Activated CD4-positive, alpha-beta T cell treated with anti-CD3 and anti-CD28 coated beads, Interleukin-2, amount 10 ng/mL, durations not matched to agents 24 days and 14 days (primary cell): ENCODE measurements at regions not wholly inside any gene's neighbourhood (a gene's known extent, or its start where the extent isn't known, plus 50 kb on each side); places are given as distances from the start of the nearest gene placed in this dataset.

Source experiments
- DNase-seq: peaks from one replicate; pipeline ENCODE4 v3.0.0; 2022
- H3K27ac Mint-ChIP-seq: one replicate; pipeline ENCODE4 v1.8.0; 2022; ENCODE audit warnings: mild to moderate bottlenecking, mixed read lengths
- H3K27me3 Mint-ChIP-seq: one replicate; pipeline ENCODE4 v1.8.0; 2022; ENCODE audit warnings: mixed read lengths
- H3K36me3 Mint-ChIP-seq: one replicate; pipeline ENCODE4 v1.8.0; 2022; ENCODE audit warnings: low read depth, mild to moderate bottlenecking, mixed read lengths
- H3K4me1 Mint-ChIP-seq: one replicate; pipeline ENCODE4 v1.8.0; 2021; ENCODE audit warnings: mixed read lengths
- H3K4me3 Mint-ChIP-seq: one replicate; pipeline ENCODE4 v1.8.0; 2022; ENCODE audit warnings: mild to moderate bottlenecking, moderate library complexity, mixed read lengths
- H3K9me3 Mint-ChIP-seq: one replicate; pipeline ENCODE4 v1.8.0; 2021; ENCODE audit warnings: mixed read lengths
- intact Hi-C: fragments of 100-400 bp; cut with micrococcal nuclease; formaldehyde crosslinking; loops from one replicate; pipeline ENCODE4 v1.15.1; 2023

DNA sequence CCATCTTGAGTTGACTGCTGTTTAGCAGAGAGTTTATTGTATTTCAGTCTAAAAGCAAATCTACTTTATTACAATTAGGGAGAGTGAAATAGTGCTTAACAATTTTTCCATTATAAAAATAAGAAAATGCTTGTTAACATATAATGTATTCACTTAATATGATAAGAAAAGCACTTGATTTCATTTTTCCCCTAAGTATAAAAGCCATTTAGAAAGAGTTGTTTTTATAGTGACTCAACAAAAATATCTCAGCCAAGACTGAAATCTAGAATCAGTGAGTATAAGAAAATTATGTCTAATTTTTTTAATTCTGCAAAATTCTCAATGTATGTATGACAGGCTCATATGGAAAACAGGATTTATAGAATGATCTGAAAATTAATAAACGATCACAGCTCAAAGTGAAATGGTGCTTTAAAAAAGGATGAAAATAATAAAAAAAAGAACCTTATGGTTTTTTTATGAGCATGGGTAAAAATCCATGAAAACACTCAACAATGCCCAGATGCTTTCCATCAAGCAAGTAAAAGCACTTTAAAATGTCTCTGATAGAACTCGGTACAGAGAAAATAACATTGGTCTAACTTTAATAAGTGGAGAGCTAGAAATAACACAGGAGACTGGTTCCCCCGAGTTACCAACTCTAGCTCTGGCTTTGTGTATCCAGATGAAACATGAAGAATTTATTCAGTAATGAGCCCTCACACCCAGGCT, 1057.8 kb upstream of the WWC1 start:
- Mint-ChIP-seq H3K36me3 (no peaks in the 10 kb centered on the region), H3K27me3 (no peaks in the 10 kb centered on the region), H3K9me3 (peaks cover 12% of the 10 kb centered on the region), H3K4me3 (no peak overlapping the region), H3K4me1 (no peaks in the 10 kb centered on the region), H3K27ac (no peak overlapping the region)
- no peak for DNase-seq
- intact Hi-C loops: no loop called here

DNA sequence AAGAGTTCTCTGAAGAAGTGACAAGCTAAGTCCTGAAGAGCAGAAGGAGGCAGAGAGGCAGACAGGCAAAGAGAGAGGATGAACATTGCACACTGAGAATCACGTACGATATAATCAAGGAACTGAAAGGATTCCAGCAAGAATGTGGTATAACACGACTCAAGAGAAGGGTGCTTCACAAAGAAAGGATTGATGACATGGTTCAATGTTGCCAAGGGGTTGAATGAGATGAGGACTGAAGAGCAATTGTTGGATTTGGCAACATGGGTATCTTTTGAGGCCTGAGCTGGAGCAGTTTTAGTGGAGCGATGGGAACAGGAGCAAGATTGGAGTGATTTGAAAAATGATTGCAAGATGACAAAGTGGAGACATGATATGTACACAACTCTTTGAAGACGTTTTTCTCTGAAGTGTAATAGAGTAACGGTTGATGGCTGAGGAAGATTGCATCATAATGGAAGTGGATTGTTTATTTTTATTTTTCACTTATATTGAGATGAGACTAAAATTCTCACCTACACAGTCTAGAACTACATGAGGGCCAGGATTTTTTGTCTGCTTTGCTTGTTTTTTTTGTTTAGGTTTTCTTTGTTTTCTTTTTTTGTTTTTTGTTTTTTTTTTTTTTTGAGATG, 1049.9 kb upstream of the WWC1 start:
- DNase-seq: no peak
- no peak overlapping the region for H3K27ac Mint-ChIP-seq
- H3K4me3 Mint-ChIP-seq: no peak overlapping the region
- H3K27me3 Mint-ChIP-seq: no peaks in the 10 kb centered on the region
- H3K9me3 Mint-ChIP-seq: peaks cover 10% of the 10 kb centered on the region
- no peaks in the 10 kb centered on the region for H3K4me1 Mint-ChIP-seq
- H3K36me3 Mint-ChIP-seq: no peaks in the 10 kb centered on the region
- intact Hi-C loops: no loop called here

DNA sequence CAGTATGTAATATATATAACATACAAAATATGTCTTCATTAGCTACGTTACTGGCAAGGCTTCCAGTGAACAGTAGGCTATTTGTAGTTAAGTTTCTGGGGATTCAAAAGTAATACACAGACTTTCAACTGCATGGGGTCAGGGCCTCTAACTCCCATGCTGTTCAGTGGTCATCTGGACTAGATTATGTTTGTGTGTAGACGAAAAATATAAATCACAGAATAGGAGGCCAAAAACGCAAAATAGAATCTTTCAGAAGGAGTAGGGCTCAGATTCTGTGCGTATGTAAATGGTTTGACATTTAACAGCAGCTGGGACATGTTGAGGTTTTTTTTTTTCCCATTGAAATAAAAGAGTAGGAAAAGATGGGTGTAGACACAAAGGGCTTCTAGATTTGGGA, 1048.7 kb upstream of the WWC1 start:
- Mint-ChIP-seq H3K9me3 (peaks cover 10% of the 10 kb centered on the region), H3K27ac (no peak overlapping the region), H3K27me3 (no peaks in the 10 kb centered on the region), H3K4me1 (no peaks in the 10 kb centered on the region), H3K36me3 (no peaks in the 10 kb centered on the region), H3K4me3 (no peak overlapping the region)
- intact Hi-C loops: no loop called here
- DNase-seq: no peak

DNA sequence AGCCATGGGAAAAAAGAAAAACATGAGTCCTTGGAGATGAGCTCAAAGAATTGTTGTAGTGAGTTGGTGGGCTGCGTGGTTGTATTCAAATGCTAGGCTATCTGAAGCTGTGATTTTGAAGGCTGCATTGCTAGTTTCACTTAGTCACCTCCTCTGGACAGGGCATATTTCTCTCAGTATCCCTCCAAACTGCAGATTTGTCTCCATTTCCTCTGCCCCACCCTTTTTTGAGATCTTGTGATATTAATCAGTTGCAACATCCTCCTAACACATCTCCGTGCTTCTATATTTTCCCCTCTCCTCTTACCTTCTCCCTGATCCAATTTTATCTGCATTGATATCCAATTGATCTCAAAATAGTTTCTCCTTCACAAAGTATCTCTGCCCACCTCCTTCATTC, 1048.0 kb upstream of the WWC1 start:
- Mint-ChIP-seq H3K27me3 (no peaks in the 10 kb centered on the region), H3K9me3 (peaks cover 10% of the 10 kb centered on the region), H3K36me3 (no peaks in the 10 kb centered on the region), H3K4me3 (no peak overlapping the region), H3K27ac (no peak overlapping the region), H3K4me1 (no peaks in the 10 kb centered on the region)
- DNase-seq: no peak
- intact Hi-C loops: no loop called here

DNA sequence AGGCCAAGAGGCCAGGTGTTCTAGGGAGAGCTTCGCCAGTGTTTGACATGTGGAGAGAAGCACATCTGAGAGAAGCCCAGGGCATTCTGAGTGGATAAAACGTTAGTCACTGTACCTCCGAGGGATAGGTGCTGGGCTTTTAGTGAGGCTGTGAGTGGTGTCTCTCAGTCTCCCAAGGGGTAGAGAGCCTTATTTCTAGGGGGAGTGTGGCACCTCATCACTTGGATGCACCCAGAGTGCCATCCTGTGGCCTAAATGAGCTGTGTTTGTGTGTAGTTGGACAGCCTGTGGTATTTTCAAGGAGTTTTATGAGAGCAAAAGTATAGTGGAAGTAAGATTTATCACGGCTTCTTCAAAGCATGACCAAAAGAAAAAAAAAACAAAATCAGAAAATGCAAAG, 1046.9 kb upstream of the WWC1 start:
- H3K9me3 Mint-ChIP-seq: peaks cover 10% of the 10 kb centered on the region
- H3K4me1 Mint-ChIP-seq: no peaks in the 10 kb centered on the region
- H3K4me3 Mint-ChIP-seq: no peak overlapping the region
- intact Hi-C loops: no loop called here
- no peaks in the 10 kb centered on the region for H3K27me3 Mint-ChIP-seq
- H3K36me3 Mint-ChIP-seq: no peaks in the 10 kb centered on the region
- H3K27ac Mint-ChIP-seq: no peak overlapping the region
- DNase-seq: no peak

DNA sequence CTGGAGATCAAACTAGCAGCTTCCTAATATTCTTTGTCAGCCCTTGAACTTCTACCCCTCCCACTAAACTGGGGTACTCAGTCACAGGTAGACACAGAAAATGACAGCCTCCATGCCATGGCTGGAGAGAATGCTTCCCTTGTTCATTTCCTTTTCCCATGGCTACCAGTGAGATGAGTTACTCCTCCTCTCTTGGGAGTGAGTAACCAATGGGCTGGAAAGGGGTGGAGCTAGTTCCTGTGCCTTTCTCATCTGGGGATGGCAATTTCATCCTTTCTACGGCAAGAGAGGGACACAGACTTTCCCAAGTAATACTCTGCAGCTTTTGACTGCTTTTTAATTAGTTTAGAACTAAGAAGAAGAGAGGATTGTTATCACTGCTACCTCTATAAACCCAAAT, 1045.6 kb upstream of the WWC1 start:
- Mint-ChIP-seq H3K27me3 (no peaks in the 10 kb centered on the region), H3K4me1 (no peaks in the 10 kb centered on the region), H3K36me3 (no peaks in the 10 kb centered on the region), H3K9me3 (peaks cover 10% of the 10 kb centered on the region), H3K27ac (no peak overlapping the region), H3K4me3 (no peak overlapping the region)
- no peak for DNase-seq
- intact Hi-C loops: no loop called here

DNA sequence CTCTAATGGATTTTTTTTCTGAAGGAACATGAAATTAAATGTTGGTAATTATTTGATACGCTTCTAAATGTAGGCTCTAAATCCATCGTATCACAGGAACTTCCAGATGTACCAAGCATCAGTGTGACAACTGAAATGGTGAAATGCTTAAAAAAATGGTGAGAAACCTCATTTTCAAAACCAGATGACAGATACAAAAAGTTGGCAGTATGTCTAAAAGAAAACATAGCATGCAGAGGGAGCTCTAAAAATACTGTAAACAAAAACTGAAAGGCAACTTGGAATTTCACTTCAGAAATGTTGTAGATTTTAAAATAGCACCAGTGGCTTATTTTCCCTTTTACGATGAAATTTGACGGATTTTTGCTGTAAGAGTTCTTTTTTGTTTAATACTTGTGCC, 1043.6 kb upstream of the WWC1 start:
- Mint-ChIP-seq H3K9me3 (peaks cover 5% of the 10 kb centered on the region), H3K36me3 (no peaks in the 10 kb centered on the region), H3K4me1 (no peaks in the 10 kb centered on the region), H3K27ac (no peak overlapping the region), H3K27me3 (no peaks in the 10 kb centered on the region), H3K4me3 (no peak overlapping the region)
- DNase-seq: no peak
- intact Hi-C loops: no loop called here

DNA sequence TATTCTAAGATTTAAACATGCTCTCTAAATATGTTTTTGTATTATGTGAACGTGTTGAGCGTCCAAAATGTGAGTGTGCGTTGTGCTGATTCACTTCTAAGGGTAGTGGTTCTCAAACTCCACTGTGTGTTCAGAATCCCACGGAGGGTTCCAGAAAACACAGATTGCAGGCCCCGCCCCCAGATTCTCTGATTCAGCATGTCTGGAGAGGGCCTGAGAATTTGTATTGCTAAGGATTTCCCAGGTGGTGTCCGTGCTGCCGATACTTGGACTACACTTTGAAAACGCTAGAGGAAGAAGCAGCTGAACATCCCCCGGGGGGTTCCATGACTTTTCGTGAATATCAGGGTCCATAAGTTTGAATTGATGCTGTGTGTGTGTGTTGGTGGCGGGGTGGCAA, 1043.2 kb upstream of the WWC1 start:
- intact Hi-C loops: no loop called here
- Mint-ChIP-seq H3K9me3 (peaks cover under 1% of the 10 kb centered on the region), H3K27ac (no peak overlapping the region), H3K36me3 (no peaks in the 10 kb centered on the region), H3K27me3 (no peaks in the 10 kb centered on the region), H3K4me3 (no peak overlapping the region), H3K4me1 (no peaks in the 10 kb centered on the region)
- no peak for DNase-seq

DNA sequence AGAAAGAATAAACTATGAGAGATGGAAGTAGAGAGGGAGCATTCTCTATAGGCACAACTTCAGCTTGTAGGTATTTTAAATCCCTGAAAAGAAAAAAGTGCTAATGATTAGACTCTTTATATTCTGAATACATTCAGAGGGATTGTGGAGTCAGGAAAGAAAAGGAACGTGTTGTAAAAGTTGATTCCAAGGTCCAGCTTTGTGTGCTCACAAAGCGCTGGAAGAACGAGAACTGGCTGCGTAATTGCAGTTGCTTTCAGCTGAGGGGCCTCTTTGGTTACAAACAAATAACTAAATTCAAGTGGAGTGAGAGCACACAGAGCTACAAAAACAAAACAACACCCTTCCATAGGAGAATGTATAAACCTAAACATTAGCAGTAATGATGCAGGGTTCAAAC, 1040.4 kb upstream of the WWC1 start:
- Mint-ChIP-seq H3K27ac (no peak overlapping the region), H3K4me1 (no peaks in the 10 kb centered on the region)

DNA sequence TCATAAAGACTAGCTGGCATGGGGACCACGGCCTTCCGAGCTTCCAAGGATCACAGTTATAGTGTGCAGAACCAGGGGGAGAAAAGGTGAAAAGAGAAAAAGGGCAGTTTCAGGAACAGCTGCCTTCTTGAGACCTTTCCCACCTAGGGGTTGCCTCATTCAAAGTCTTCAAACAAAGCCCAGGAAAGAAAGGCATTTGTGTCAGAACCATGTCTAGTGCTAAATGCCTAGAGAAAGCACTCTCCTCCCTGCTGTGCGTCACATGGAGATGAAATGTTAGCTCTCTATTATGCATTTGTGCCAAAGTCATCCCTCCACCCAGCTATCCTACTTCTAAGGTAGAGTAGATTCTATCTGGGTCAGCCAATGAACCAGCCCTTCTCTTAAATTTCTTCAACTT, 1037.3 kb upstream of the WWC1 start:
- H3K4me1 Mint-ChIP-seq: no peaks in the 10 kb centered on the region
- H3K4me3 Mint-ChIP-seq: no peak overlapping the region
- no peak for DNase-seq
- no peak overlapping the region for H3K27ac Mint-ChIP-seq
- H3K9me3 Mint-ChIP-seq: peaks cover 4% of the 10 kb centered on the region
- no peaks in the 10 kb centered on the region for H3K27me3 Mint-ChIP-seq
- intact Hi-C loops: no loop called here
- no peaks in the 10 kb centered on the region for H3K36me3 Mint-ChIP-seq

More for the DNA sequence above, 1040.4 kb upstream of the WWC1 start:
- Mint-ChIP-seq H3K9me3 (peaks cover 4% of the 10 kb centered on the region), H3K4me3 (no peak overlapping the region), H3K27me3 (no peaks in the 10 kb centered on the region), H3K36me3 (no peaks in the 10 kb centered on the region)
- DNase-seq: no peak
- intact Hi-C loops: no loop called here

DNA sequence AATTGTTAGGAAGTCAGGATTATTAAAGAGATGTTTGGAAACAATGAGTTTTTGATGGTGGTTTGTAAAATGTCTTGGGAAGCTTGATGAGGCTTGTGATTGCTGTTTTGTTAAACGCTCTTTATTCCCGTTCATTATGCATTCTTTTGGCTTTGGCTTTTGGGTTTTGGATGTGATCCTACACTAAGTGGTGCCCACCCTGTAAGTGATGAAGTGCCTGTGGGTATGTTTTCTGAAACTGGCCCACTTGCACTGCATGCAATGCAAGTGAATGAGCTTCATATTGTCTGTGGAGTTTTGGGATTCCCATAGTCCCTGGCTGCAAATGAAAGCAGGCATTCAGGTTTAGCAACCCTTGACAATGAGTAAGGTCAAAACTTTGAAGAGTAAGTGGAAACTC, 1035.5 kb upstream of the WWC1 start:
- Mint-ChIP-seq H3K9me3 (peaks cover 4% of the 10 kb centered on the region), H3K36me3 (no peaks in the 10 kb centered on the region), H3K4me3 (no peak overlapping the region), H3K27ac (no peak overlapping the region), H3K4me1 (no peaks in the 10 kb centered on the region), H3K27me3 (no peaks in the 10 kb centered on the region)
- DNase-seq: no peak
- intact Hi-C loops: no loop called here

DNA sequence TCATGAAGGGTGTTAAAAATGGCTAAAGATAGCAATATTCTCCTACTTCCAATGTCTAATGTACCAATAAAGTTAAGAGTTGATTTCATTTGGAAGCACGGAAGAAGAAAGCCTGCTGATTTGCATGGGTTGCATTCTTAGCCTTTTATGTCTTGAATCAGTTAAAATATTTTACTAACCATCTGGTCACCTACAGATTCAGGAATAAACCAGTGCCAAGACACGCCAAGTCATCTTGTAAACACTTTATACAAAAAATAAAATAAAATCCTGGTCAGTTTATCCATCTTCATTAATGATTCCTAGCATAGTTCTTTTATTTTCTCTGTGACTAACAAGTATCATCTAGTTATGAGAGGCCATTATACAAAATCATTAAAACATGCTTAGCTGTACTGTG, 1031.6 kb upstream of the WWC1 start:
- H3K36me3 Mint-ChIP-seq: no peaks in the 10 kb centered on the region
- intact Hi-C loops: no loop called here
- no peaks in the 10 kb centered on the region for H3K27me3 Mint-ChIP-seq
- H3K9me3 Mint-ChIP-seq: peaks cover 3% of the 10 kb centered on the region
- DNase-seq: no peak
- no peak overlapping the region for H3K27ac Mint-ChIP-seq
- no peaks in the 10 kb centered on the region for H3K4me1 Mint-ChIP-seq
- no peak overlapping the region for H3K4me3 Mint-ChIP-seq

DNA sequence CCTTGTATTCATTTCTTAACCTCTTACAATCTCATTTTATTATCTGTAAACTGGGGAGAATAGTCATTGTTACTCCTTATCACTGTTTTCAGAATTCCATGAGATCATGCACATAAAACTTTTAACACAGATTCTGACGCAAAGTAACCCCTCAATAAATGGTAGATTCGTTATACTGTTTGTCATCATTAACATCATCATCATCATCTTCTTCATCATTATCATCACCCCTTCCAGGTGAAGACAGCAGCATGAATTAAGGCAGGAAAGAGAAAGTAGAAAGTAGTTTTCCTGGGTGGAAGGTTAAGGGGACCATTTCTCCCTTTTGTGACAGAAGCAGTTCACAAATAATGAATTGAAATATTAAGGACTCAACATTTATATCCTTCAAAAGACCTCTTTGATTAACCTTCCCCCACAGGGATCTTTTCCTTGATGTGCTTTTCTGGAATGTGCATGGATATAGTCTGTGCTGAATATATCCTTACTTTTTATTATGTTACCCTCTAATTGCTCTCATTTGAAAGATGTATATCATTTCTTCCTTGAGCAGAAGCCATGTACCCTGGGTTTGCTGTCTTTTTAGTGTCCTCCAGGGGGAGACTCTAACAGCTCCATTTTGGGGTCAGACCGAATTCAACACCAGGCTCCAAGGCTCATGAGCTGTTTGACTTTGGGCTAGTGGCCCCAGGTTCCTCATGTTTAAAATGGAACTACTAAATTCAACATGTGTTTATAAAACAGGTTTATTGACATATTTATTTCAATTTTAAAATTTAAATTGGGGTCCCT, 1029.9 kb upstream of the WWC1 start:
- no peak for DNase-seq
- no peaks in the 10 kb centered on the region for H3K4me1 Mint-ChIP-seq
- no peak overlapping the region for H3K4me3 Mint-ChIP-seq
- H3K36me3 Mint-ChIP-seq: no peaks in the 10 kb centered on the region
- H3K27ac Mint-ChIP-seq: no peak overlapping the region
- no peaks in the 10 kb centered on the region for H3K27me3 Mint-ChIP-seq
- peaks cover 3% of the 10 kb centered on the region for H3K9me3 Mint-ChIP-seq
- intact Hi-C loops: no loop called here

DNA sequence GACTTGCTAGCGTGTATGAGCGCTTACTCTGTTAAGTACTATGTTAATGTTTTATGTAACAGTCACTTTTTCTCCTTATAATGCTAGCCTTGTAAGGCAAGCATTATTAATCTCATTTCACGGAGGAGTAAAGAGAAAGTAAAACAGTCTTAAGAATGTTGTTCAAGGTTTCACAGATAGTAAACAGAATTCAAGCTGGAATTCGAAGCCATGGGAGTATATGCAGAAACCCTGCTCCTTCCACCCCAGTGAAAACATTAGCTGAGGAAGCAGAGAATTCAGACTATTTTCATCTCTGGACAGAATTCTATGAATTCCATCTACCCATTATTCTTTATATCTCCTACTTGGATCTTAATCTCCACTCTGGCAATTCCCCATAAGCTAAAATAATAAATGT, 1028.3 kb upstream of the WWC1 start:
- Mint-ChIP-seq H3K27ac (no peak overlapping the region), H3K36me3 (no peaks in the 10 kb centered on the region), H3K27me3 (no peaks in the 10 kb centered on the region), H3K9me3 (peaks cover 3% of the 10 kb centered on the region), H3K4me3 (no peak overlapping the region), H3K4me1 (no peaks in the 10 kb centered on the region)
- DNase-seq: no peak
- intact Hi-C loops: no loop called here
